Mesendoderm (in vitro differentiated cells): ENCODE measurements at regions not wholly inside any gene's neighbourhood (a gene's known extent, or its start where the extent isn't known, plus 50 kb on each side); places are given as distances from the start of the nearest gene placed in this dataset.

Source experiments
- DNase-seq: peaks from one replicate; pipeline ENCODE4 v3.0.0; 2013
- H2AK5ac ChIP-seq: 2 replicates; pipeline ENCODE4 v1.6.1; 2013; ENCODE audit warnings: low read length, inconsistent platforms
- H2BK120ac ChIP-seq: 2 replicates; pipeline ENCODE4 v1.6.1; 2013; ENCODE audit warnings: low read depth, mild to moderate bottlenecking, low read length, moderate library complexity, mixed read lengths
- H2BK15ac ChIP-seq: replicated peaks from 2 replicates; pipeline ENCODE4 v1.6.1; 2013; ENCODE audit warnings: low read depth, mild to moderate bottlenecking, moderate library complexity
- H2BK5ac ChIP-seq: 2 replicates; pipeline ENCODE4 v1.6.1; 2013; ENCODE audit warnings: low read length, inconsistent platforms
- H3K18ac ChIP-seq: 2 replicates; pipeline ENCODE4 v1.6.1; 2013; ENCODE audit warnings: mild to moderate bottlenecking, low read length, mixed read lengths
- H3K23ac ChIP-seq: one replicate; pipeline ENCODE4 v1.6.1; 2013; ENCODE audit warnings: low read length
- H3K27ac ChIP-seq: 2 replicates; pipeline ENCODE4 v1.5.1; 2013; ENCODE audit warnings: low read depth, mild to moderate bottlenecking, inconsistent platforms, low read length, moderate library complexity
- H3K27me3 ChIP-seq: 2 replicates; pipeline ENCODE4 v1.6.1; 2013; ENCODE audit warnings: low read length, control low read depth, mild to moderate bottlenecking, inconsistent platforms; ENCODE audit not compliant: insufficient read depth, poor library complexity
- H3K36me3 ChIP-seq: 2 replicates; pipeline ENCODE4 v1.6.1; 2013; ENCODE audit warnings: low read length, inconsistent platforms; ENCODE audit not compliant: control insufficient read depth, insufficient read depth
- H3K4ac ChIP-seq: one replicate; pipeline ENCODE4 v1.6.1; 2013; ENCODE audit warnings: low read depth, mild to moderate bottlenecking, low read length, moderate library complexity
- H3K4me1 ChIP-seq: 2 replicates; pipeline ENCODE4 v1.6.1; 2013; ENCODE audit warnings: low read depth, low read length, inconsistent platforms; ENCODE audit not compliant: control insufficient read depth
- H3K4me2 ChIP-seq: 2 replicates; pipeline ENCODE4 v1.6.1; 2013; ENCODE audit warnings: low read length
- H3K4me3 ChIP-seq: 2 replicates; pipeline ENCODE4 v1.5.1; 2013; ENCODE audit warnings: mild to moderate bottlenecking, low read length
- H3K56ac ChIP-seq: one replicate; pipeline ENCODE4 v1.6.1; 2013; ENCODE audit warnings: low read length
- H3K79me1 ChIP-seq: 2 replicates; pipeline ENCODE4 v1.6.1; 2013; ENCODE audit warnings: low read length, inconsistent platforms
- H3K79me2 ChIP-seq: 2 replicates; pipeline ENCODE4 v1.6.1; 2013; ENCODE audit warnings: mild to moderate bottlenecking, low read length; ENCODE audit not compliant: control insufficient read depth, insufficient read depth
- H3K9ac ChIP-seq: 2 replicates; pipeline ENCODE4 v1.6.1; 2013; ENCODE audit warnings: low read length, inconsistent platforms
- H4K5ac ChIP-seq: one replicate; pipeline ENCODE4 v1.6.1; 2013; ENCODE audit warnings: low read length
- H4K8ac ChIP-seq: one replicate; pipeline ENCODE4 v1.6.1; 2013; ENCODE audit warnings: low read depth, mild to moderate bottlenecking, control low read depth, low read length, moderate library complexity
- WGBS: extraction: QIAGEN DNeasy Blood & Tissue Kit; methylation state at CpG from one replicate; pipeline ENCODE4 v1.1.7; 2013; ENCODE audit warnings: low lambda C conversion rate, missing lambda C conversion rate; ENCODE audit not compliant: insufficient coverage; ENCODE audit errors: extremely low coverage; 5-methylcytosine and 5-hydroxymethylcytosine counted together

DNA sequence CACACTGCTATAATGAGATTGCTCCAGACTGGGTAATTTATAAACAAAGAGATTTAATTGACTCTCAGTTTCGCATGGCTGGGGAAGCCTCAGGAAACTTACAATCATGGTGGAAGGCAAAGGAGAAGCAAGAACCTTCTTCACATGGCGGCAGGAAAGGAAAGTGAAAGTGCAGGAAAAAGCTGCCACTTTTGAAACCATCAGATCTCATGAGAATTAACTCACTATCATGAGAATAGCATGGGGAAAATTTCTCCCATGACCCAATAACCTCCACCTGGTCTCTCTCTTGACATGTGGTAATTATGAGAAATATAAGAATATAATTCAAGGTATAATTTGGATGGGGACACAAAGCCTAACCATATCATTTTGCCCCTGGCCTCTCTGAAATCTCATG, 884.2 kb downstream of the GLUD2 start:
- H2BK5ac ChIP-seq: no peak overlapping the region
- H3K4me1 ChIP-seq: no peaks in the 10 kb centered on the region
- no peaks in the 10 kb centered on the region for H3K36me3 ChIP-seq
- no peak overlapping the region for H4K8ac ChIP-seq
- H2AK5ac ChIP-seq: no peak overlapping the region
- no peaks in the 10 kb centered on the region for H3K27me3 ChIP-seq
- no peak overlapping the region for H3K9ac ChIP-seq
- H3K56ac ChIP-seq: no peak overlapping the region
- no peak overlapping the region for H3K4me2 ChIP-seq
- H4K5ac ChIP-seq: no peak overlapping the region
- WGBS: no CpG with 5 or more reads among the region's 2 CpGs
- no peak overlapping the region for H2BK120ac ChIP-seq
- no peaks in the 10 kb centered on the region for H3K79me1 ChIP-seq
- H2BK15ac ChIP-seq: no peak overlapping the region
- H3K27ac ChIP-seq: no peak overlapping the region
- no peak overlapping the region for H3K23ac ChIP-seq
- H3K79me2 ChIP-seq: no peaks in the 10 kb centered on the region
- no peak overlapping the region for H3K4ac ChIP-seq
- no peak overlapping the region for H3K4me3 ChIP-seq
- DNase-seq: no peak
- no peak overlapping the region for H3K18ac ChIP-seq

DNA sequence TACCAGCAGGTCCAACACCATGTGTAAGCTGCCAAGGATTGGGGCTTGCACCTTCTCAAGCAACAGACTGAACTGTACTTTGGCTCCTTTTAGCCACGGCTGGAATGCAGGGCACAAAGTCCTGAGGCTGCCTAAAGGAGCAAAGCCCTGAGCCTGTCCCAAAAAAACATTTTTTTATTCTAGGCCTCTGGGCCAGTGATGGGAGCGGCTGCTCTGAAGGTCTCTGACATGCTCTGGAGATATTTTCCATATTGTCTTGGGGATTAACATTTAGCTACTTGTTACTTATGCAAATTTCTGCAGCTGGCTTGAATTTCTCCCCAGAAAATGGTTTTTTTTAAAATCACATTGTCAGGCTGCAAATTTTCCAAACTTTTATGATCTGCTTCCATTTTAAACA, 885.3 kb downstream of the GLUD2 start:
- Histone ChIP-seq H3K27me3 (no peaks in the 10 kb centered on the region), H4K8ac (no peak overlapping the region), H3K4me2 (no peak overlapping the region), H3K79me1 (no peaks in the 10 kb centered on the region), H4K5ac (no peak overlapping the region), H2BK120ac (no peak overlapping the region), H3K36me3 (no peaks in the 10 kb centered on the region), H2AK5ac (no peak overlapping the region), H3K9ac (no peak overlapping the region), H3K18ac (no peak overlapping the region), H3K79me2 (no peaks in the 10 kb centered on the region), H3K27ac (no peak overlapping the region), H3K56ac (no peak overlapping the region), H2BK15ac (no peak overlapping the region), H2BK5ac (no peak overlapping the region), H3K4ac (no peak overlapping the region), H3K4me1 (no peaks in the 10 kb centered on the region), H3K4me3 (no peak overlapping the region), H3K23ac (no peak overlapping the region)
- DNase-seq: no peak
- no CpG with 5 or more reads among the region's 2 CpGs for WGBS

DNA sequence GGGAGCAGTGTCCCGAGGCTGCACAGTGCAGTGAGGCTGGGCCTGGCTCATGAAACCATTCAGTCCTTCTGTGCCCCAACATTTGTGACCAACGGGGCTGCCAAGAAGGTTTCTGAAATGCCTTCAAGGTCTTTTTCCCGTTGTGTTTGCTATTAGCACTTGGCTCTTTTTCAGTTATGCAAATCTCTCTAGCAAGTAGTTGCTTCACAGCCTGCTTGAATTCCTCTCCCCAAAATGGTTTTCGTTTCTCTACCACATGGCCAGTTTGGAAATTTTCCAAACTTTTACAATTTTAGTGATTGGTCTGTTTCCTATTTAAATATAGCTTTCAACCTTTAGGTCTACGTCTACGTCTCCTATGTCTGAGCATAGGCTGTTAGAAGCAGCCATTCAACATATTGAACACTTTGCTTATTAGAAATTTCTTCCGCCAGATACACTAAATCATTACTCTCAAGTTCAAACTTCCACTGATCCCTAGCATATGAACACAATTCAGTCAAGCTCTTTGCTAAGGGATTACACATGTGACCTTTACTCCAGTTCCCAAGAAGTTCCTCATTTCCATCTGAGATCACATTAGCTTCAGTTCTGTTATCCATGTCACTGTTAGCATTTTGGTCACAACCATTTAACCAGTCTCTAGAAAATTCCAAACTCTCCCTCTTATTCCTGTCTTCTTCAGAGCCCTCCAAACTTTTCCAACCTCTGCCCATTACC, 901.8 kb downstream of the GLUD2 start:
- DNase-seq: no peak
- H3K23ac ChIP-seq: no peak overlapping the region
- no peak overlapping the region for H3K4me3 ChIP-seq
- H3K79me1 ChIP-seq: no peaks in the 10 kb centered on the region
- no peak overlapping the region for H2BK15ac ChIP-seq
- no peak overlapping the region for H3K4me2 ChIP-seq
- no peak overlapping the region for H4K8ac ChIP-seq
- no peak overlapping the region for H3K18ac ChIP-seq
- H2BK5ac ChIP-seq: no peak overlapping the region
- H4K5ac ChIP-seq: no peak overlapping the region
- no peaks in the 10 kb centered on the region for H3K36me3 ChIP-seq
- H3K4ac ChIP-seq: no peak overlapping the region
- H3K79me2 ChIP-seq: no peaks in the 10 kb centered on the region
- no peak overlapping the region for H2AK5ac ChIP-seq
- no peak overlapping the region for H3K9ac ChIP-seq
- no peak overlapping the region for H2BK120ac ChIP-seq
- no peaks in the 10 kb centered on the region for H3K4me1 ChIP-seq
- no CpG with 5 or more reads among the region's 7 CpGs for WGBS
- no peaks in the 10 kb centered on the region for H3K27me3 ChIP-seq
- H3K56ac ChIP-seq: no peak overlapping the region
- no peak overlapping the region for H3K27ac ChIP-seq

DNA sequence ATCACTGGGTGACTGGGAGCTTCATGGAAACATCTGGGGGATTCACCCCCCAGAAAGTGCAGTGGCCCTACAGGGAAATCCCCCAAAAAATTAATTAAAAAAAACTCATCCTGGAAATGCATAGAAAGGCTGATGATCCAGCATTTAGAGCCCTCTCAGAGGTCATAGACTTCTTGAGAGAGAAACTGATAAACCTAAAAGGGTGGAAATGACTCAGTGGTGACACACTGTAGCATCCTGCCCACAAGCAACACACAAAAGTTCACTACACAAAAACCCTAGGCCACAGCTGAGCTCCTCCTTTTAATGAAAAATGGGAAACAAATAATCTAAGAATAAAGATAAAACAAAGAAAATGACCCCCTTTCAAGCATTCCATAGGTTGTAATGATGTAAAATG, 911.5 kb downstream of the GLUD2 start:
- no peaks in the 10 kb centered on the region for H3K79me2 ChIP-seq
- no peaks in the 10 kb centered on the region for H3K4me1 ChIP-seq
- no peak for DNase-seq
- H2AK5ac ChIP-seq: no peak overlapping the region
- H3K27ac ChIP-seq: no peak overlapping the region
- H4K5ac ChIP-seq: no peak overlapping the region
- no peak overlapping the region for H2BK120ac ChIP-seq
- H3K9ac ChIP-seq: no peak overlapping the region
- H3K27me3 ChIP-seq: no peaks in the 10 kb centered on the region
- H3K36me3 ChIP-seq: no peaks in the 10 kb centered on the region
- H3K79me1 ChIP-seq: no peaks in the 10 kb centered on the region
- no peak overlapping the region for H3K23ac ChIP-seq
- H3K4me2 ChIP-seq: no peak overlapping the region
- H3K4me3 ChIP-seq: no peak overlapping the region
- no peak overlapping the region for H3K56ac ChIP-seq
- no peak overlapping the region for H2BK15ac ChIP-seq
- no peak overlapping the region for H3K4ac ChIP-seq
- no peak overlapping the region for H3K18ac ChIP-seq
- H4K8ac ChIP-seq: no peak overlapping the region
- H2BK5ac ChIP-seq: no peak overlapping the region

DNA sequence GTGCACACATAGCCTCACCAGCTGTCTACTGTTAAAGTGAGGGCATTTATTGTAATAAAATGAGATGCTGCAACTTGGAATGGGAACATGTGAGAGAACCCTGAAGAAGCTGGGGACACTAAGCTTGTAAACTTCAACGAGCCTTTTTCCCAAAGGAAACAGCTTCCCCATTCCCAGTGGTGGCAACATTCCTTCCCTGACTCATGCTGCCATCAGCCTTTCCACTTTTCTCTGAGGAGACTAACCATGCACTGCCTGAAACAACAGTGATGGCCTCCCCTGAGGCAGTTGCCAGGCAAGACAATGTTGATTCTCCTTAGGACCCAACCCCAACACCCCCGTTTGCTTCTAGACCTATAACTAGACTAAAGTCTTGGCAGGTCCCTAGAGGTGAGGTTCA, 928.3 kb downstream of the GLUD2 start:
- H3K79me1 ChIP-seq: no peaks in the 10 kb centered on the region
- H2BK120ac ChIP-seq: no peak overlapping the region
- H4K5ac ChIP-seq: no peak overlapping the region
- H3K9ac ChIP-seq: no peak overlapping the region
- no peak overlapping the region for H3K23ac ChIP-seq
- no peaks in the 10 kb centered on the region for H3K27me3 ChIP-seq
- H3K56ac ChIP-seq: no peak overlapping the region
- DNase-seq: no peak
- H2AK5ac ChIP-seq: no peak overlapping the region
- no peak overlapping the region for H3K4me3 ChIP-seq
- H3K4me1 ChIP-seq: no peaks in the 10 kb centered on the region
- no peak overlapping the region for H4K8ac ChIP-seq
- H3K27ac ChIP-seq: no peak overlapping the region
- H3K79me2 ChIP-seq: no peaks in the 10 kb centered on the region
- H2BK15ac ChIP-seq: no peak overlapping the region
- no peak overlapping the region for H3K18ac ChIP-seq
- H3K4ac ChIP-seq: no peak overlapping the region
- no peaks in the 10 kb centered on the region for H3K36me3 ChIP-seq
- H2BK5ac ChIP-seq: no peak overlapping the region
- no CpG with 5 or more reads among the region's 2 CpGs for WGBS
- H3K4me2 ChIP-seq: no peak overlapping the region

DNA sequence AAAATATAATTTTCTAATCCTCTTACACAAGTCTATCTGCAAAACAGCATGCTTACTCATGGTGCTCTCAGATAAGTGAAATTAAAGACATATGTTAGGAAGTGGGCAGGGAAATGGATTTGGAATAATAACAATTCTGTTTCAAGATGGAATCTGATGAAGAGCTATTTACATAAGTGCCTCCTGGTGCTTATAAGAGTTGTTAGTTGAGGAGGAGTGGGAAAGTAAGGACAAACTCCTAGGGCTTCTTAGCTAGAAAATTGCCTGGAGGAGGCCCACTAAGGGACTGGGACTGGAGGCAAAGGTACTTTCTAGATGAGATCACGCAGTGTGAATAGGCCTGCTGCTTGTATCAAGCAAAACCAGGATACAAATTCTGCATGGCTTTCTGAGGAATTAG, 939.8 kb downstream of the GLUD2 start:
- H3K27me3 ChIP-seq: no peaks in the 10 kb centered on the region
- H4K5ac ChIP-seq: no peak overlapping the region
- H2BK120ac ChIP-seq: no peak overlapping the region
- H3K18ac ChIP-seq: no peak overlapping the region
- H3K4me1 ChIP-seq: no peaks in the 10 kb centered on the region
- H4K8ac ChIP-seq: no peak overlapping the region
- H2BK15ac ChIP-seq: no peak overlapping the region
- H3K27ac ChIP-seq: no peak overlapping the region
- no peaks in the 10 kb centered on the region for H3K79me1 ChIP-seq
- H2AK5ac ChIP-seq: no peak overlapping the region
- H3K4ac ChIP-seq: no peak overlapping the region
- no peak overlapping the region for H2BK5ac ChIP-seq
- H3K56ac ChIP-seq: no peak overlapping the region
- no peaks in the 10 kb centered on the region for H3K79me2 ChIP-seq
- H3K4me3 ChIP-seq: no peak overlapping the region
- DNase-seq: peak; percentile 1
- WGBS: no CpG with 5 or more reads among the region's 1 CpG
- H3K9ac ChIP-seq: no peak overlapping the region
- no peak overlapping the region for H3K4me2 ChIP-seq
- no peak overlapping the region for H3K23ac ChIP-seq
- no peaks in the 10 kb centered on the region for H3K36me3 ChIP-seq
